ENCODE measurements at regions not wholly inside any gene's neighbourhood (a gene's known extent, or its start where the extent isn't known, plus 50 kb on each side); places are given as distances from the start of the nearest gene placed in this dataset.

DNA sequence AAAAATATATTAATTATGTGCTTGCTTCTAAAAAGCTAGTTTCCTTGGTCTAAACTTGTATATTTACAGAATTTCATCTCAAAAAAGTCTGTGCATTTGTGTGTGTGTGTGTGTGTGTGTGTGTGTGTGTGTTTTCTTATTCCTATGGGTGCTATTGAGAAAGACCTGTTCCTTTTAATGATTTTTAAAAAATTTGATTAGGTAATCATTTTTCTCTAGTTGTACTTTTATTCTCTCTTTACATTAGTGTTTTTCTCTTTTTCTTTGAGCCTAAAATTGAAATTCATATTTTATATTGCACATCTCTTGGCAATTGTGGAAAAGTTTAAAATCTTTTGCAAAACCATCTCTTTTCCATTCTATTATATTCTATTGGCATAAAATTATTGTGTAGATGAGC is 690.4 kb upstream of the NDST4 start:
- DNase-seq (ENCODE audit: low read depth): no peak

DNA sequence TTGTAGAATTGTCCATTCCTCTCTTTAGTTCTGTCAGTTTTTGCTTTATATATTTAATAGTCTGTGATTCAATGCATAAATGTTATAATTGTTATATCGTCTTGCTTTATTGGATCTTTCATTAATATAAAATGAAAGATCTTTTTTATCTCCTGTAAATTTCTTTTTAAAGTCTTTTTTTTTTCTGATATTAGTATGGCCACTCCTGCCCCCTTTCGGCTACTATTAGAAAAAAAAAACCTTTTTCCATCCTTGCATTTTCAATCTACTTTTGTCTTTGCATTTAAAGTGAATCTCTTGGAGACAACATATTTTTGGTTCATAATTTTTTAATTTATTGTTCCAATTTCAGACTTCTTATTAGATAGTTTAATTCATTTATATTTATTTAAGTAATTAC is 677.4 kb upstream of the NDST4 start:
- no peak for DNase-seq (ENCODE audit: low read depth)

DNA sequence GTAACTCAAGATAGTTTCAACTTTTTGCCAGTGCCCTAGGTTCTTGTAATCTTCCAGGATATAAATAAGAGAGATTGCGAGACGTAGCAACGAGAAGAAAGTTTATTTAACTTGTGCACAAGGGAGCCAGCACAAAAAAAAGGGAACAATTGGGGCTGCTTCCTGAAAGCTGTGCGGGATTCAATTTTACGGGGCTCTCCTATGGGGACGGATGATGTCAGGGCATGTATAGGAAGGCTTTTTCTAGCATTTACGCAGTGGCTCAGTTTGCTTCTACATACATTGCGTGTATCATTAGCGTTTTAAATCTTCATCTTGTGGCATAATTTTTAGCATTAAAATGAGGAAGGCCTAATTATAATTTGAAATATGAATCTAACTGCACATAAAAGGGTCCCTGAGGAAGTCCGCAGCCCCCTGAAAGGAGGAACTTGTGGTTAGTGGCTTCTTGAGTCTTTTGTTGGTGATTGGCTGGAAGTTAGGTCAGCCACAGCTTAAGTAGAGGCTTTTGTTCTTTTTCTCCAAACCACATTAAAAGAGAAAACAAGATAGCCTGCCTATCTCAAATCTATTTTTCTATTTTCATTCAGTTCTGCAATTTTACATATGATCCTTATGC is 668.2 kb upstream of the NDST4 start:
- no peak for DNase-seq (ENCODE audit: low read depth)

DNA sequence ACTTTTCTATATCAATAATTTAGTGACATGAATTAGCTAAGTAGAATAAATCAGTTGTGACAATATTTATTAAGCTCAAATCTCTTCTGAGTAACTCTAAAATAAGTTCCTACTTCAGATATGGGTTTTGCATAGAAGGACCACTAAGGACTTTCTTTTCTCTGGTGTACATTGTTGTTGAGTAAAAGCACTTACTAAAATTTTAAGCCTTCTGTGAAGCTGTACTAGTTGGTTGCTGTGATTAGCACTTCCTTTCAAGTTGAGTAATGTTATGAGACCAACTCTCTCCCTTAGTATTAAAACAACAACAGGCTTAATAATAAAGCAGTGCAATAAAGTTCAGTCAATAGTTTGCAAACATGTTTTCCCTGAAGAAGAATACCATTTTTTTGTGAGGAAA is 667.4 kb upstream of the NDST4 start:
- no peak for DNase-seq (ENCODE audit: low read depth)

DNA sequence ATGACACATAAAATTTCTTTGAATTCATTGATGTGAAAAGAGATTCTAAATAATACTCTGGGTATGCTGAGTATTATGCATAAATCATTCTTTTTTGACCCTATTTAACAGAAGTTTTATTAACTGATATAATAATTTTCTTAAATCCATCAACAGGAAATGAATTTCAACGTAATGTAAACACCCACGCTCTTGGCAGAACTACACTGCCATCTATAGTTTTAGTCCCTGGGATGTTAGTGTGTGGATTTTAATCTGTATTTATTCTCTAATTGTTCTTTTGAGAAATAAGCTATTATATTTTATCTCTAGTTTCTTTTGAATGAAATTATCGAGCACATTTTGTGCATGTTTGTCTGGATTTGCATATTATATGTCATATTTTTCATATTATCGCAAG is 666.8 kb upstream of the NDST4 start:
- no peak for DNase-seq (ENCODE audit: low read depth)

DNA sequence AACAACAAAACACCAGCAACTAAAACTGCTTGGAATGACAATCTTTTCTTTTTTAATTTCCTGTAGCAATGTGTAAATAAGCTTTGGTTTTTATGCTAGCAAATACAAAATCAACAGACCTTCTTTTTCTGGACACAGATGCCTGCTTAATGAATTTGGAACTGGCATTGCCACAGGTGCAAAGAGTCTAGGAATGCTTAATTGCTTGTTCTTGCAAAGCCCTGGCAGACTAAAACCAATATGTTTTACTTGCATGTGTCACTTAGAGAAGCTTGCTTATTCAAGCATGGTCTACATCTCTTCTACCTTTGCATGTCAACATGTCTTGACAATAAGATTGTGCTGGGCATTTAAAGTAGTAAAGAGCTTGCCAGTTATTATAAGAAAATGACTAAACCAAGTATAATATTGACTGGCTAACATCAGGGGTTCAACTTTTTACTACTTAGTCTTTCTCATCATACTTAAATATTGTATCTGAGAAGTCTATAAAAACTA is 656.7 kb upstream of the NDST4 start:
- DNase-seq (ENCODE audit: low read depth): no peak

DNA sequence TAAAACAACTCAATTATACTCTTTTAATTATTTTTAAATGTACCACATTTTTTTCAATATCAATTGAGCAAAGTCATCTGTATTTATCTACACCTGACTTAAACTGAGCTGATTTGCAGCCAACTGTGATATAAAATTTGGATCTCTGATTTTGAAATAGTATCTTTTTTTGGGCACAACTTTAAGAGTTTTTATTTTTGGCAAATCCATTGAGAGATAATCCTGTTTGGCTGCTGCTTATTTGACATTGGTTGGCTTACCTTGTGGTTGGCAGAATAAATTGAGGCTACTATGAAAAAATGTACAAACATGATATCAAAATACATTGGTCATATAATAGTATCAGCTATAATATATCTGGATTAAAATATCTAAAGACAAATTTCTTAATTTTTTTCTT is 656.0 kb upstream of the NDST4 start:
- no peak for DNase-seq (ENCODE audit: low read depth)

DNA sequence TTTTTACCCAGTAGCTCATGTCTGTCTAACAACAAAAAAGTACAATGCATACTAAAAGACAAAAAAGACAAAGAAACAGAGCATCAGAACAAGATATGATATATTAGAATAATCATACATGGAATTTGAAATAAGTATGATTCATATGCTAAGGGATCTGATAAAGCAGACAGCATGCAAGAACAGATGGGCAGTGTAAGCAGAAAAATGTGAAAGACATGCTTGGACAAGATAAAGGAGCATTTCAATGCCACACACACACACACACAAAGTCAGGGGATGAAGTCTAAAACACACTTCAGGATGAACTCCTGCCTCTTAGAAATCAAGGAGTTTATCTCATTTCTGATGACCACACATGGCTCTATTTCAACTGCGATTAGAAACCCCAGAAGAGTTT is 649.6 kb upstream of the NDST4 start:
- DNase-seq (ENCODE audit: low read depth): no peak

DNA sequence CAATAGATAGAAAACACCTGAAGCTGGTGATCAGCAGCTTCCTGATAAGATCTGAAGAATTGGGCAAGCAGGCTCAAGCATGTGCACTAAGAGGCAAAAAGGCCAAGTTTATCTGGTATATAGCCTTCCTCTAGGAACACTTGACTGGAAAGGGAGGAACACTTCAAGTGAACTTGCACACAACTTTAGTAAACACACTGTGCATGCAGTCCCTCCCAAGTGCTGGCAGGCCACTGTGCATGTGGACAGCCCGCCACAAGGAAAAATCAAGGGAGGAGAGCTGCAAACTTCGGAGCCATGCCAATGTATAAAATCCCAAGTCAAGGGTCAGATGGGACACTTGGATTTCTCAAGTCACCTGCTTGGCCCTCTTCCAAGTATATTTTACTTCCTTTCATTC is 645.8 kb upstream of the NDST4 start:
- no peak for DNase-seq (ENCODE audit: low read depth)

DNA sequence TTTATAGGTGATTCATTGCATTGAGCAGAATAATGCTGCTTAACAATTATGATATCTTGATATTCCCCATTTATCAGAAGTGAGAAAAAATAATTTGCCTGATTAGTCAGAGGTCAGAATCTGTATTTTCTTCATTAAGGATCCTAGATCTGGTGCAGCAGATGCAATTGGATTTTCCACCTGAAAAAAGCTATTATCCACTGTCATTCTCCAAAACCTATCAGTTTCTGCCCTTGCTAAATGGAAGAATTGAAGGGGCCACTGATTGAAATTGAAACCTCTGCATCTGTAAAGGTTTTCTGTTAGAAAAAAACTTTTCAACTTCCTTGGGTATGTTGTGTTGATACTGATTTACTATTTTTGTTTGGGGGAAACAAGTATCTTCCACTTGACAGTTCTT is 636.0 kb upstream of the NDST4 start:
- no peak for DNase-seq (ENCODE audit: low read depth)

DNA sequence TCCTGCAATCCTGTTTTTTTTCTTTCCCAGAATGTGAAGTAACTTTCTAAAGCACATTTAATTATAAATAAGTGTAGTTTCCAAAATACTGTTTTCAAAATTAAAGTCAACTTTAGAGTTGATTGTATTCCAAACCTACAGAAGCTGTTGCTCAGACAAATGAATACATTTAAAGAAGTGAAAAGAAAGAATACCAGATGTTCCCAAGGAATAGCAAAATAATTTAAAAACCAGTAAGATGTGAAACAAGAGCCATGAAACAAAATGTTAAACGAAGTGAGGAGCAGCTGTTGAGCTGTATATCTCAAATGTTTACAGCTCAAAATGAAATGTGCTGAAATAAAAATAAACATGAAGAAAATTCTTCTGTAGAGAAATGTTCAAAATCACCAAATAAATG is 627.4 kb upstream of the NDST4 start:
- DNase-seq (ENCODE audit: low read depth): no peak

DNA sequence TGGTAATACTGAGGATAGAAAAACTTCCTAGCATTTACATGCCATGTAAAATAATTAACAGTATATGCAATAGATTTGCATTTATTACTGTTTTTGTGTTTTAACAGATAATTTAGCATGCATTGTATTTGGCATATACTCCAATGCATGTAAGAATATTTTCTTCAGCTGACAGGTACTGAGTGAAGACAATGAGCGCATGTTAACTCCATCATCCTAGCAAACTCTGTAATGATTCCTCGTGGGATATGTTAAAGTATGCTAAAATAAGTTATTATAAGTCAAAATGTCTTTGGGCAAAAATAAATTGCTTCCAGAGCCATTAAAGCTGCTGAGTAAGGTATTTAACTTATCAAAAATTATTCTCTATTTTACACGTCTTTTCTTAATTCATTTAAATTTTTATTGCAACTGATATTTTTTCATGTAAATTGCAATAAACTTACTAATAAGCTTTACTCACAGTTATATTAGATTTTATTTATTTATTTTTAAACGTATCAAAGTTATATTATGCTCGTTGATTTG is 616.4 kb upstream of the NDST4 start:
- no peak for DNase-seq (ENCODE audit: low read depth)

DNA sequence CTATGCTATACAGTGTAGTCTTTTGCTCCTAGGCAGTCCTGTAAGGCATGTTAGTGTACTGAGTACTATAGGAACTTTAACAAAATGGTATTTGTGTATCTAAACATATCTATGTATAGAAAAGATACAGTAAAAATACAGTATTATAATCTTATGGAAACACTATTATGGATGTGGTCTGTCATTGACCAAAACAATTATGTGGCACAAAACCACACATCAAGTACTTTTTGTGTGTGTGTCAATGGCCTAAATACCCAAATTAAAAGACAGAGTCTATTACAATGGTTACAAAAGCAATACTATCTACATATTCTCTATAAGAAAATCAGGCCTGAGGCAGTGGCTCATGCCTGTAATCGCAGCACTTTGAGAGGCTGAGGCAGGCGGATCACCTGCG is 610.2 kb upstream of the NDST4 start:
- no peak for DNase-seq (ENCODE audit: low read depth)

DNA sequence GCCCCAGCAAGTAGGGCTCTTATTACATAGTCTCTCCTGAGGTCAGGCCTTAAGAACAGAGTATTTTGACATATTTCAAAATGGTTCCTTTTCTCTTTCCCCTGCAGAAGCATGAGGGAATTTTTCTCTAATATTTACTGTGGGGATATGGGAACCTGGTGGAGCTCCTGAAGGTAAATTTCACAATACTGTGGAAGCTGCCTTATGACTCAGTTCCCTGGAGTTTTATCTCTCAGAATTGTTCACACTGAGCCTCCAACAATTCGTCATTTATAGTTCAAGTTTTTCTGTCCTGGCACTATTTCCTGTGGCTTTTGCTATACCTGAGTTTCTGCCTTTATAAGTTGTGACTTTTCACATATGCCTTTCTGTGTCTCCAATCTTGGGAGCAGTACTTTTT is 607.2 kb upstream of the NDST4 start:
- DNase-seq (ENCODE audit: low read depth): peak; percentile 67

DNA sequence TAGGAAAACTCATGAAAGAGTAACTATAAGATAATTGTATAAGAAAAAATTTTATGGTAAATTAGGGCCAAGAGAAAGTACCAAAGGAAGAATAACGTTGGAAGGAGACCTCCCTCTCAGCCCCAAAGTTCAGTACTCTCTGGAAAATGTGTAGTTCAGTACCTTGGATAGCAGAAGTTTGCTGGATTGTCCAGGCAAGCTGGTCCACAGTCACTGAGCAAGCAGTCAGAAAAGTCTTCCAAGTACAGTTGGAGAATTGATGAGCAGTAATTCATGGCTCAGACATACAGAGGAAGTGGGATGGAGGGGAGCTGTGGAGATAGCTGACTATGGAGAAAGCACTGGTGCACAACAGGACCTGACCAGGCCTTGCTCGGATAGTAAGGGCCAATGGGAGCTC is 598.2 kb upstream of the NDST4 start:
- peak; percentile 13 for DNase-seq (ENCODE audit: low read depth)

DNA sequence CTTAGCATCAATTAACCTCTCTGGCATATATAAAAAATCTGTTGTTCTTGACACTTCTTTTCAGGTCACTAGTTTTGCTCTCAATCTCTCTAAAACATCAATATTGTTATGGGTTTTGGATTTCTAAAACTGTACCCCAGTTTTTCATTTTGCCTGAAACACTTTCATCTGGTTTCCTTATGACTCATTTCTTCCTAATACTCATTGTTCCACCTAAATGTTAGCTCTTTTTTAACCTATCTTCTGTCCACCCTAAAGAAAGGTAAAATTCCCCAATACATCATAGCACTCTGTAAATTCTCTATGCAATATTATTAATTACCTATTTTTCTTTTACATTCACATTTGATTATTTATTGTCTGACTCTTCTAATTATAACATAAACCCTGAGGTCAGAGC is 575.5 kb upstream of the NDST4 start:
- DNase-seq (ENCODE audit: low read depth): no peak

DNA sequence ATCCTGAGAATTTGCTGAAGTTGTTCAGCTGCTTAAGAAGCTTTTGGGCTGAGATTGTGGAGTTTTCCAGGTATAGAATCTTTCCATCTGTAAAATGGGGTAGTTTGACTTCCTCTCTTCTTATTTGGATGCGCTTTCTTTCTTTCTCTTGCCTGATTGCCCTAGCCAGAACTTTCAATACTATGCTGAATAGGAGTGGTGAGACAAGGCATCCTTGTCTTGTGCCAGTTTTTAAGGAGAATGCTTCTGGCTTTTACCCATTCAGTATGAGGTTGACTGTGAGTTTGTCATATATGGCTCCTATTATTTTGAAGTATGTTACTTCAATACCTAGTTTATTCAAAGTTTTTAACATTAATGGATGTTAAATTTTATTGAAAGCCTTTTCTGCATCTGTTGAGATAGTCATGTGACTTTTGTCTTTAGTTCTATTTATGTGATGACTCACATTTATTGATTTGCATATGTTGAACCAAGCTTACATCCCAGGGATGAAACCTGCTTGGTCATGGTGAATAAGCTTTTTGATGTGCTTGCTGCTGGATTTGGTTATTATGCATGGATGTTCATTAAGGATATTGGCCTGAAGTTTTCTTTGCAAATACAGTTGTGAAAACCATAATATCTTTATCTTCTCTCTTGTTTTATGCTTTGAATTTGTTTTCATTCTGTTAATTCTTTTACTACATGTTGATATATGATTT is 573.8 kb upstream of the NDST4 start:
- DNase-seq (ENCODE audit: low read depth): peak; percentile 24

DNA sequence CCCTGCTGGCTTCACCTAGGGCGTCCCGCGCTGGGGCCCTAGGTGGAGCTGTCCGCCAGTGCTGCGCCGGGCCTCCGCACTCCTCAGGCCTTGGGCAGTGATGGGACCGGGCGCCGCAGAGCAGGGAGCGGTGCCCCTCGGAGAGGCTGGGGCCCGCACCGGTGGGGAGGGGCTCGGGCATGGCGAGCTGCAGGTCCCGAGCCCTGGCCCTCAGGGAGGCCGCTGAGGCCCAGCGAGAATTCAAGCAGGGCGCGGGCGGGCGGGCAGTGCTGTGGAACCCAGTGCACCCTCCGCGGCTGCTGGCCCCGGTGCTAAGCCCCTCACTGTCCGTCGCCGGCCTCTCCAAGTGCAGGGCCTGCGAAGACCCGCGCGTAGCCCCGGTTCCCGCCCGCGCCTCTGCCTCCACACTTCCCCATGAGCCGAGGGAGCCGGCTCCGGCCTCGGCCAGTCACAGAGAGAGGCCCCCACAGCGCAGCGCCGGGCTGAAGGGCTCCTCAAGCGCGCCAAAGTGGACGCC is 565.1 kb upstream of the NDST4 start:
- DNase-seq (ENCODE audit: low read depth): no peak

DNA sequence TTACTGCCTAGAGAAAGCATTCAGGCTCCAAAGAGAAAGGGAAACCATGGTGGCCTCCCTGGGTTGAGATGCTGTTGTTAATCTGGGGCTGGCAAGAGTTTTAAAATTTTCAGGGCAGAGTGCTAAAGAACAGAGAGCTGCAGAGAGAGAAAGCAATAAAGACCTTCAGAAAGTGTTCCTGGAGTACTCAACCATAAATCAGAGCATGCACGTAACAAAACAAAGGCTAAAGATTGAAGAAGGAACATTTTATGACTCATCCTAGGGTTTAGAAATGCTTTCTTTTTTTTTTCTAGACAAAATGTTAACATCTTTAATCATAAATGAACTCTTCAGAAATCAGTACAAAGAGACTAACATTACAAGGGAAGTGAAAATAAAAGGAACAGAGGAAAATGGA is 562.3 kb upstream of the NDST4 start:
- DNase-seq (ENCODE audit: low read depth): peak; percentile 12

DNA sequence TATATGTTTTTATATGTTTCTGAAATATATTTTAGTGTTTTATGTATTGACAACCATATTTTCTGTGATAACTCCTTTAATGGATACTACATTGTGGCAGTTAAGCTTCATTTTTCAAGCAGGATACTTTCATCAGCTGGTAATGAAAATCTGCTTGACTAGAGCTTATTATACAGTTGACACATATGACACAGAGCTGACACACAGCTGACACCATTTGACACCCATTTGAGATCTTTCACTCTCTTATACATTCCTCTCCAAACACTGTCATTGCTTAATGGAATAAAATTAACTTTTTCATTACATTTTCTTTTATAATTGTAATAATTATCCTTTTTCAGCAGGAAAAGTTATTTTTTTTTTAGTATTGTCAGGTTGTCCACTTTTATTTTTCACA is 561.1 kb upstream of the NDST4 start:
- DNase-seq (ENCODE audit: low read depth): no peak

DNA sequence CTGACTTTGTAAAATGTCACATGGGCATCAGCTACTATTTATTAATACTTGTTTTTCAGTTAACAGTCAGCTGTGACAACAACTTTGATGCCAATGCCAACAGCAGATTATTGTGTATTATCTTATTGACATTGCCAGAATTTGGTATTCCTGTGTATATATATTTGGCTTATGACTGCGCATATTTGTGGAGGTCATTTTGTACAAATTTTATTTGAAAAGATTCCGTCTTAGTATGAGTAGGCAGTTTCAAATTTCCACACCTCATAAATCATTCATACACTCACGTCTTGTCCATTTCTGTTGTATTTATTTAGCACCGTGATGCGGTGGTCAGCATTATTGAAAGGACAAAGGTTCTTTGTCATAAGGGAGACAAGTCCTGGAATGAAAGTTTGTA is 558.2 kb upstream of the NDST4 start:
- peak; percentile 4 for DNase-seq (ENCODE audit: low read depth)

DNA sequence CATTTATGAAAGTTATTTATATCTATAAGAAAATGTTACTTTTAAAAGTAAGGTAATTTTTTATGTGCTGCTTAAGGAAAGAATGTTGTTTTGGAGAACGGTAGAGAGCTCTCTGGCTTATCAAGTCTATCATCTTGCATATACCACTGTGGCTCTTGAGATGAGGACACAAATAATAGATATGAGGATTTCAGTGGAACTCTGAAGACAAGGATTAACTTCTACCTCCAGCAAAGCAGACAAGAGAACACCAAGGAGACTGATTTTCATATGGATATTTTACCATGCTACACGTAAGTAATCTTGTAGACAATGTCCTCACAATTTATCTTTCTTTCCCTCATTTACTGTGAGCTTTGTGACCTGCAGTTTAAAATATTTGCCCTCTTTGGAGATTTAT is 557.5 kb upstream of the NDST4 start:
- no peak for DNase-seq (ENCODE audit: low read depth)

DNA sequence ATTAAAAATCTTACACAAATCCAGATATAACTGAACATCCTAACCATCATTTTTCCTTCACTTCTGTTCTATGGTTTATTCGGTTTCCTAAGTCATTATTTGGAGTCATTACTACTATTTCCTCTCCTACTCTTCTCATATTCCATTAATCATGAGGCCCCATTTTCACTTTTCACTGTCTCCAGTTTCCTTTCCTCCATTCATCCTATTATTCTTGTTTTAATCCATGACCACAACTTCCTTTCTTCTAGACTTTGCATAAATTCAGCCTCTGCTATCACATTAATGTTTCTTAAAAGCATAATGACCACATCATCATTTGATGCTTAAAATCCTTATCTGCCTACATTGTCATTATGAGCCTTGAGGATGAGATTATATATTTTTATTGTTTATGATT is 555.0 kb upstream of the NDST4 start:
- DNase-seq (ENCODE audit: low read depth): no peak
